GM18511 (cell line): ENCODE measurements at regions not wholly inside any gene's neighbourhood (a gene's known extent, or its start where the extent isn't known, plus 50 kb on each side); places are given as distances from the start of the nearest gene placed in this dataset.

ENCODE experiments used
- ATAC-seq: cut with Tn5 transposase; IDR thresholded peaks from one replicate; pipeline ENCODE4 v1.9.1; 2021; ENCODE audit warnings: mild to moderate bottlenecking, moderate library complexity; ENCODE audit not compliant: unreplicated experiment

DNA sequence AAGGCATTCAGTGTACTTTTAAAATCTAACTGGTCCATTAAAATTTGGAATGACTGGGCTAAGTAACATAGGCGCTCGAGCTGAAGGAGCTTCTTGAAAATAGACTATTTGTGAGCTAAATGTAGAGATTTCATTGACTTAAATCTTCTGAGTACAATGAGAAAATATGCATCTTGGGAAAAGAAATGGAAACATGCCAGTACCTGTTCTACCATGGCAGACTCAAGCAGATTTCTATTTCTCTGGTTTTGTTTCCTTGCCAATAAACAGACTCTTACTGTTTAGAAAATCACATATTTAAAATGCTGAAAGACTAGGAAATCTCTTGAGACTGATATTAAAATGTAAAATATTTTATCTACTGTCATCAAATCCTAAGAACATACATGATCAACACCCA is 678.1 kb downstream of the FAT4 start:
- ATAC-seq, result no peak

DNA sequence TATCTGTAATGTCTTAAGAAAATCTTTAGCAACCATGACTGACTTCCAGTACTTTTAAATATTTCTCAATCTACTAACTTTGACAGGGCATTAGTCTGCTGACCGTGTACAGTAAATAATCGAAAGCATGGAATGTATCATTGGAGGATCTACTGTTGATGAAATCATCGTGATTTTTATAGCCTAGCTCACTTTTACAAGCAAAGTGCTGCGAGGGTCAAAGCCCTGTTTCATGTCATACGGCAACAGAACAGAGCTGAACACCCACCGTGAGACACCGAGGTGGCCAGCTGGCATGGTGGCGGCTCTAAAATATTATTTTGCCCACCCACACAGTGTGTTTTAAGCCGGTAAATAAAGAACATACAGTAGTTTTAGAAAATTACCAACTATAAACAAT is 679.3 kb downstream of the FAT4 start:
- ATAC-seq, result no peak

DNA sequence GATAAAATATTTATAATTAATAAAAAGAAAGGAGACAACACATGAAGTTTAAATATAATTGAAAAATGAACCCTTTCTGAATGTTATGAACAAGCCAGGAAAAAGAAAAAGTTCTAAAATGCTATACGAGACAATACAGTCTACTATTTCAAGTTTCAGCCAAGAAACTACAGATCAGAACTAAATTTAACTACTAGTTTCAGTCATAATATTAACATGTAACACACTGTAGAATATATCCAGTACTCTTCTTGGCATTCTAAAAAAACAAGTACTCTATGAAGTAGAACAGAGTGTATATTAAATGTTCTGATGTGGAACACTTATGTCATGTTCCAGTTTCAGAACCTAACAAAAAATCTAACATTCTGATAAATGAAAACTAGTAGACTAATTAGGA is 679.7 kb downstream of the FAT4 start:
- no peak for ATAC-seq

DNA sequence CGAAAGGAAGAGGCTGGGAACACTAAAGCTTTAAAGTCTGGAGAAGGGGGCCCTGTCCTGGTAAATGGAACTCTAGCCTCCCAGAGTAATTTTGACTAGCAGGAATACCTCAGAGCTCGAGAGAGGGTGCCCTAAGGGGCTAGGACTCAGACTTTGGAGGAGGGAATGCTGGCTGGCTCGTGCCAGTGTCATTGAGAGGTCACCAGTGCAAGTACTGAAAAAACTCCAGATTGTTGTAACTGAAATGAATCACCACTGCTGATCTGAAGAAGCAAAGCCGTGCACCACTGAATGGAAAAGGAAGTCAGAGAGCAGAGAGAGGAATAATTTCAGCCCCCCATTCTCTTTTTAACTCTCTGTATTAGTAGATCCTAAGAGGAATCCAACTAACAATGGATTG is 690.2 kb downstream of the FAT4 start:
- ATAC-seq, result no peak

DNA sequence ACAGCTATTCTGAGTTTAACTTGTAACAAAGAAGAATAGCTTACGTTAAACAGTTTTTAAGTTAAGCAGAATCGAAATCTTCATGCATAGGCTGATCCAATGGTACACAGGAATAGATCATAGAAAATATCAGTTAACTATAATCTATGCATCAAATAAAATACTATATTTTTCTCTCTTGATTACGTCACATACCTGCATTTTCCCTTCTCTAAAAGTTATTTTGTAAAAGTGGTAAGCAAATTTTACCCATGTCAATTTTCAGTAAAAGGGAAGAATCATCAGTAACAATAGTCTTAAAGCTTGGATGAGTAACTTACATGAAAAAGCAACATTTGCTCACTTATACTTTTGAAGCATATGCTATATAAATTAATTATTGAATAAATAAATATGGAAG is 692.4 kb downstream of the FAT4 start:
- no peak for ATAC-seq

DNA sequence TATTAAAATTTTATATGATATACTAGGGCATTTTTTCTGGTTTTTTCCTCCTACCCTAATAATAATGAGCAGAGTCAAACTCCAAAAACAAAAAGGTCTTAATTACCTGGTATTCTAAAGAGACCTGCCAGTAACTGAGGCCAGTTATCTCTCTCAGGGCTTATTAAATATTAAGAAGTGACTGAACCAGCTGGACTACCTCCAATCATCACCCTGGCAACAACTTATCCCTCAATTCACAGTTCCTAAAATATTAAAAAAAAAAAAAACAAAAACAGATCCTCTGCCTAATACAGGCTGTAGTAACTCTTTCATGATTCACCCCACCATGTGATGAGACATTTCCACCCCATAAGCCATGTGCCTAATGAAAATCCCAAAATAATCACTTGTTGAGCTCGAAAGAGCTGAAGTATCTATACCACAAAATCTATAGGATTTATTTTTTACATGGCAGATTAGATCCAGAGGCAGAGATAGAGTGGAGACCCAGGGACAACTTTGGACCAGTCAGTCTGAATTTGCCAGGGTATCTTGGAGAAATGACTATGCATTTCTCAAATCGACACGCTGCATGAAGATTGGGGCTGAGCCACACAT is 698.0 kb downstream of the FAT4 start:
- no peak for ATAC-seq

DNA sequence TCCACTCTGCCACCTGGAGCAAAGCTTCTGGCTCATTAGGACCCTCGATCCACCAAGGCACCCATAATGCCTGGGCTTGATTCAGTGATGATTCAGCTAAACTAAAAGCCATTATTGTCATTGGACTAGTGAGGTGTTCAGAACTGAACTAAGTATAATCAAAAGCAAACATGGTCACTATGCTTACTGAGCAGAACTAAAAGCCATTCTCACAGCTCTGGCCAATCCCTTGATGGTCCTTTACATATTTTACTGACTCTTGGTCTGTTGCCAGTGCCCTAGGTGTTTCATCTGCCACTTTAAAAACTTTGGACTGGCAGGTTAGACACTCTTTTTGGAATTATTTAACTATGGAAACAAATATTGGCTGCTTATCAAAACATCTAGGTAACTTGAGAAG is 703.5 kb downstream of the FAT4 start:
- no peak for ATAC-seq

DNA sequence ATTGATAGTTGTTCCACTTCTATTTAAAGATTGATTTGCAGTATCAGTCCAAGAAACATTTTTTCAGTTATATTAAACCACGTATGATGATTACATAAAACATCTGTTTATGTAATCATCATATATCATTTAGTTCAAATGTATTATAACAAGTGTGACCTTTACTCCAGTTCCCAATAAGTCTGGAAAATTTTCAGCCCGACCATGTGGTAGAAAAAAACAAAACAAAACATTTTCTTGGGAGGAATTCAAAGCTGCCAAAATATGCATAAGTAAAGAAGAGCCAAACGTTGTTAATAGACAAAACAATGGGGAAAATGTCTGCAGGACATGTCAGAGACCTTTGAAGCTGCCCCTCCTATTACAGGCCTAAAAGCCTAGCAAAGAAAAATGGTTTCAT is 709.1 kb downstream of the FAT4 start:
- no peak for ATAC-seq

DNA sequence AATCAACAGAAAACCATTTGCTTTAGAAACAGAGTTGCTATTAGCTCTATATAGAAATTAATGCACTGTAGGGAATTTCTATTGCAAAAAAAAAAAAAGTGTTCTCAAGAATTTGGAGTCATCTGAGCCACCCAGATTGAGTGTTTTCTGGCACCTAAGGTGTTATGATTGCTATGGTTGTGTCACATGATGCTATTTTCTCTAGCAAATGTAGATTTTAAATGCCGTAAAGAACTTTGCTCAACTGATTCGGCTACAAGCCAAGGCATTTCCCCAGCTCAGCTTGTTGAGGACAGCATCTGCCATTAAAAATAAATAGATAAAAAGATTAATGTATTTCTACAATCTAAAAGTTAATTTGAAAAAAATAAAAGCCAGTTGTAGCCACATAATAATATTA is 712.8 kb downstream of the FAT4 start:
- no peak for ATAC-seq

DNA sequence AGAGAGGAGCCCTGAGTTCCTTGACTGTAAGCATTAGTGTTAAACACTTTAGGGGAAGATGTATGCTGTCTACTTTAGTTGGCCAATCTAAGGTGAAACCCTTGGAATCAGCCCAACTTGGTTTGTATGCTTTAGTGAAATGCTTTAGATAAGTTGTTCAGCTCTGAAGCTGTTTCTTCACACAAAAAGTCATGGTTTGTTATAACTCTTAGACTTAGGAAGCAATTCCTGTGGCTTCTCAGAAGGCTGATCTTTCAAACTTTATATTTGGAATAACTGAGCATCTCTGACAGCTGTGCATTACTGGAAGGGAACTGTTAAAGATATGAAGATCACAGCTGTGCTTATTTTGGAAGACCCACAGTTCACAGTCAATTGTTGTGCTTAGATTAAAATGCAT is 714.1 kb downstream of the FAT4 start:
- ATAC-seq, result no peak

DNA sequence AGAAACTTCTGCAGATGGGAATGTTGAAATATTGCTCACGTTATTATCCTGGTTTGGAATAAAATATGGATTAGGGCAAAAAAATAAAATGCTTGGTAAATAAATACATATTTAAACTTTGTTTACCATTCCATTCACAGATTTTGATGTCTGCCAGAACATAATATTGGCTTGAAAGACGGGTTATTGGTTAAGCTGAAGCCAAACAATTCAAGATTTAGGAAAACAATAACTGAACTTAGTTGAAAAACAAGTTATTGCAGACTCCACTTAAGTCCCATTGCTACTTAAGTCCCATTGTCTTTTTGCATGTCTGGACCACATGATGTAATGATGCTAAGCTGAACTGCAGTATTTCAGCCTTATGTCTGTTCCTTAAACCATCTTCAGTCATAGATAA is 722.5 kb downstream of the FAT4 start:
- no peak for ATAC-seq

DNA sequence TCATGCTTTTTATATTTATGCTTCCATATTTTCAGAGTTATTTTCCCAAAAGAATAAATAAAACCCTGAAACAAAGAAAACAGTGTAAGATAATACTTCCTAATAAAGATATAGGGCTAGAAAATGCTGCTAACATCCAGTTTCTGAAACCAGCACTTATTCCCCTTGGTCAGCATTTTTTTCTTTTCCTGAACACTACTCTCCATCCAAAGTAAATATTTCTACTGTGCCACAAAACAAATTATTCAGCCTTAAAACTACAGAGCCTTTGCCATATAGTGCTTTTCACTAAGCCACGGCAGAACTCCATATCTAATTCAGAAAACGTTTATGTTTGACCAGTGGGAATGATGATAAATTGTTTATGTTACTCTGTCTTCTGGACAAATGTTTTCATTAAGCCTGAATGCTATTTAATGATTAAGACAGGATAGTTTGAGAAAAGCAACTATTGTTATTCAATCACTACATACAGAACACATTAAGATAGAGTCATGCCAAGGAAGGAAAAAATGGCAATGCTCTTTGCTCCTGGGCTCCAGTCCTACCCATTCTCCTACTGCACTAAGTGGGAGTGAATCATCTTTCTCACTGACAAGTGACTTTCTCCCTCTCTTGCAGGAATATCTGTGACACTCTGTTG is 723.9 kb downstream of the FAT4 start:
- ATAC-seq, result no peak

DNA sequence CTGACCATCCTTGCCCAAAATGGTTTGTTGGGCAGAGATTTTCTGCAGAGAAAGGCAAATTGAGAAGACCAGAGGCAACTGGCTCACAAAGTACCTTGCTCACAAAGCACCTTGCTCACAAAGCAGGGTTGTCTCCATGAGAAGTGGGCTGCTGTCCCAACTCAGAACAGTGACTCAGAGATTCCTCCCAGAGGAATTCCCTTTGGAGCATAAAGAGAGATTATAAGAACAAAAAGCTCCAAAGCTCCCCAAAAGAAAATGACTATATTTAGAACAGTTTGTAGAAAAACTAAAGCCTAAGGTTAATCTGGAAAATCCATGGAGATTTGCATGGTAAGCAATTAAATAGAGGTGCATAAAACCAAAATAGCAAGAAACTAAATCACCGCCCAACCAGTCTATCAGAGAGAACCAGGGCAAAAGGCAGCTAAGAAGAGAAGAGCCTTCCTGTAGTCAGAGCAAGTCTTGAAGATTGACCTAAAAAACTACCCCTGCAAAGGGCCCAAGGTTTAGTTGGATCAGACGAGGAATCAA is 731.4 kb downstream of the FAT4 start:
- ATAC-seq, result no peak

DNA sequence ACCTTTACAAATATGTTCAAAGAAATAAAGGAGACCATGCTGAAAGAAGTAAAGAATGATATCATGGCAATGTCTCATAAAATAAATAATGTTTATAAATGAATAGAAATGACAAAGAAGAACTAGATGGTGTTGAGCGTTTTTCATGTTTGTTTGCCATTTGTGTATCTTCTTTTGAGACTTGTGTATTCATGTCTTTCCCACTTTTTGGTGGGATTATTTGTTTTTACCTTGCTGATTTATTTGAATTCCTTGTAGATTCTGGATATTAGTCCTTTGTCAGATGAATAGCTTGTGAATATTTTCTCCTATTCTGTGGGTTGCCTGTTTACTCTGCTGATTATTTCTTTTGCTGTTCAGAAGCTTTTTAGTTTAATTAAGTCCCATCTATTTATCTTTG is 732.4 kb downstream of the FAT4 start:
- ATAC-seq, result no peak

DNA sequence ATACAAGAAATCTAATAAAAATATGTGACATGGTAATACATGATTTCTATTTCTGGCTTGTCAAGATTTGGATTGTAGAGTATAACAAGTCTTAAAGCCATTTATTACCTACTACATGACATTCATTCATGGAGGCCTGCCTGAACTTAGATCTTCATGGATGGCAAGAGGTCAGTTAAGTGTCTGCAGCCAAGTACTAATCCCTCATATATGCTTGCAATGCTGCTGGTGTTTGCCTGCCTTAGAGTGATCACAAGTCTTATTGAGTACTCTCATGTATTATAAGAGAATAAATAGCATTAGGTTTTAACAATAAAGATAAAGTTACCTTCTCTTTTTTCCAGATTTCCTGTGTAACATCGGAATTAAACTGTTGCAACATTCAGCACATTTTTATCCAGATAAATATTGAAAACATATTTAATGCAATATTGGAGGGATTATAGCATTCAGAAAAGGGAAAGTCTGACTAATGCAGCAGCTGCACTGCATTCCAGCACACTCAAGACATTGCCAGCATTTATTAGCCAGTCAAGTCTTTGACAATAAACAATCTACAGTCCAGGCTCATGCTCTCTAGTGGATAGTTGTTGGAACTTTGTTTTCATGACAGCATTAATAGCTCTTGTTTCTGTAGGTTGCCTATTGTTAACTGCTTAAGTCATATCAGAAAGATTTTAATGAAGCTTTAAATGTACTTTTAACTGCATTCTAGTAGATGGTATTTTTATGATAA is 737.1 kb downstream of the FAT4 start:
- ATAC-seq, result no peak

DNA sequence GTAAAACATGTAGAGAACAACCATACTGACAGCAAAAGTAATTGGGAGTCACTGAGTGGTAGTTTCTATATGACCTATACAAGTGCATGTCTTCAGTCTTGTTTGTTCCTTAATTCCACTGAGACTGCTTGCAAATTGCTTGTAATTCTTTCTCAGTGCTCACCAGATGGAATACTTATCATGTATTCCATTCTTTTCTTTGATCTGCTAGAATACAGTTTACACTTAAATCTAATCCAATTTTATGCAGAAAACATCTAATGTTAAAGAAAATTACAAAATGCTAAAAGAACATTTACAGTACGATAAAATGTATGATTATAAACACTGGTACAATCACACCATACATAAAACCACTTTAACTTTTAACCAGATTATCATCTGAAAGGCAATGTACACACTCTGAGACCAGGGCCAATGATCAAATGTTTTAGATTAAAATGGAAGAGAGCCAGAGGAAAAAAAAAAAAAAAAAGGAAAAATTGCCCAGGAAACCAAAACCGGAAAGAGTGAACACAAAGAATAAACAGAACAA is 741.4 kb downstream of the FAT4 start:
- ATAC-seq, result no peak

DNA sequence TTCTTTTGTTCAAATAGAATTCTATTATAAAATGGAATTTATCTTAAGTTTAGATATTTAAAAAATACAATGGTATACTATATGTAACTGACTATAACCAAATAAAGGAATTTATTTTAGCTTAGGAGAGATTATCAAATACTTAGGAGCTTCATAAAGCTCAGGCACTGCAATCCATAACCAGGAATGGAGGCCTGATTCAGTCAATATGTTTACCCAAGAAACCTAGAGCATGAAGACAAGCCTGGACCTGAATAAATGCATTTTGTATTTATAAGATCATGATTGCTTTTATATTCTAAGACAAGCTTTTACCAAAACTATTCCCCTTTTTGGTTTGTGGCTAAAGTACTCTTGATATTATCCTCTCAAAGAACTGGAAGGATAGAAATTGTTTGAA is 742.6 kb downstream of the FAT4 start:
- no peak for ATAC-seq

DNA sequence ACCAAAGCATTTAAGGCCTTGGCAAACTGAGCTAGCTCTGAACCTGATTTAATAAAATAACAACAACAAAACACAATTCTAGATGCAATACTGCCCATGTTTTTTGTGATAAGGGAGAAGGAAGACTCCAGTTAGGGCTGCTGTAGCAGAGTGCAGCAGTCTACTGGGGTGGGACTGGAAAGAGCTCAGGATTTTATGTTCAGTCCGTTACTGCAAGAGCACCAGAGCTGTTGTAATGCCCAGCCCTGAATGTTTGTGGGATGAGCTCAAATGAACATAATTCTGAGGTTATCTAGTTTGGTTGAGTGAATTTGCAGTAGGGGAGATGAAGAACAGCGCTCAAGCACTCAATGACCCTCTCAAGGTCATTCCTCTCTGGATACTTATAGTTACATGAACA is 743.8 kb downstream of the FAT4 start:
- no peak for ATAC-seq

DNA sequence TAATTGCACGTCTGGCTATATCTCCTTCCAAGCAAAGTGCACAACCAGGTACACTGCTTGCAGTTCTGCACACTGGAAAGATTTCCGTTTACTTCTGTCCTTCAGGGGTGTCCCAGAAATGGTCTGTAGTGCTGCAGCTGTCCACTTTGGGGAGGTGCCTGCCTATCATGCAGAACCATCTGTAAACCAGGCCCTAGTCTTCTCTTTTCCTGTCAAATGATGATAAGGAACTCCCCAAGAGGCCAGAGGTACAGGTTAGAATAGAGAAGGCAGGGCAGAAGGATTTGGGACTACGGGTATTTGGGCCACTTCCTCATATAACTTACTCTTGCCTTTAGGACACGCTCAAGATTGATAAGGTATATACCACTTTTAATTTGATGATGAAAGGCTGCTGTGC is 746.9 kb downstream of the FAT4 start:
- no peak for ATAC-seq

DNA sequence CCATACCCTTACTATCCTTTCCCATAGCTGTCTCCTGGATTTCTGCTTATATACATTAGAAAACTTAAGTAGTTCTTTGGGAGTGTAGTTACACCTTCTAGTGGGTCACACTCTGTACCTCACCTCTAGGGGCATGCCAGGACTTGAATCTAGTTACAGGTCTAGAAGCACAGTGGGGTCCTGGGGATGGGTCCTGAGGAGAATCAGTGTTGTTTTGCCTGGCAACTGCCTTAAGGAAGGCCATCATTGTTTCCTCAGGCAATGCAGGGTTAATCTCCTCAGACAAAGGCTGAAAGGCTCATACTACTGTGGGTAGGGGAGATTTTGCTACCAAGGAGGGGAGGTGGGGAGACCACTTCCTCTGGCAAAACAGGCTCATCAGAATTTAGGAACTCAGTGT is 750.3 kb downstream of the FAT4 start:
- ATAC-seq, result no peak

DNA sequence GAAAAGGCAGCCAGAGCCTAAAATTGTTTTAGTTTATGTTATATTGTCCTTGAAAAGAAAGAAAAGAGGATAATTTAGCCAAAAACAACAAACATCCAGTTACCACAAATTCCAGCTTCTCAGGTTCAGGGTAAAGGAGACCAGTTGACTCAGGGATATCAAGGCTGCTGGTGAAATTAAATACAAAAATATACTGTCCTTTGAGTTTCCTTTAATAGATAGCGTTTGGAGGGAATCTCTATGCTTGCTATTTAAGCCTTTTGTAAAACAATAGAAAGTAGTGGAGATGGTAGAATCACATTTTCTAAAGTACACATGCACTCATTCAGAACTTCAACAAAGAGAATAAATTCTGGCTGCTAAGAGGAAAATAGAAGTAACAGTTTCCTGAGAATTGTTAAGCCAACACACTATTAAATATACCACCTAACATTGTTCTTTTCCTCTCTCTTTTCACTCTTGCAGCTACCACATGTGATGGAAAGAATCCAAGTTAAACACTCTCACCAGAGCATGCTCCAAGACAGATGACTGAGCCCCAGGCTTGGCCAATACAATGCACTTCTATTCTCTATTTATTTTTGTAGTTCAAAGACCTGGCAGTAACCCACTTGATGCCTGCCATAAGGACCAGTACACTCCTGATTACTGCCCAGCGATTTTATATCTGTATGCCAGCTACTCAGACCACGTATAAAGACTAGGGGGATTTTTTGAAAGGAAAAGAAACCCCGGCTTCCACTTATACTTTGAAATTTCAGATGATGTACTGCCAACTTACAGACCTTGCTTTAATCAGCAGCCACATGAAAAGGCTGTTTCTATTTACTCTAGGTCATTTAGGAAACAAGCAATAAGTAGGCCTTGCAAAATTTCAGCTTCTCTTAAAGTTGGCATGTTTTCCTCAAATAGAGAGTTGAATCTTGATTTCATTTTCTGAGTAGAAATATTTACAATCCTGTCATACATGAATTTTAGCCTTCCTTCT is 756.9 kb downstream of the FAT4 start:
- no peak for ATAC-seq
